Panc1 (cell line): ENCODE measurements at regions not wholly inside any gene's neighbourhood (a gene's known extent, or its start where the extent isn't known, plus 50 kb on each side); places are given as distances from the start of the nearest gene placed in this dataset.

Source experiments
- ATAC-seq: fragments of 200-7000 bp; cut with Tn5 transposase; 2 replicates; pipeline ENCODE4 v1.9.1; 2020; ENCODE audit warnings: mild to moderate bottlenecking, moderate library complexity
- BruUV-seq: library from RNA; stranded (reverse); fragments of 400-500 nt; replicated peaks from 2 replicates; lab custom pipeline; 2021; lab: Mats Ljungman, UMichigan
- CTCF ChIA-PET: fragments of 300-600 bp; sonication (Branson Sonifier 250); formaldehyde crosslinking; loops from one replicate; lab custom pipeline; 2022; ENCODE audit warnings: antibody characterized with exemption; lab: Charles Lee
- POLR2A ChIA-PET: fragments of 300-600 bp; sonication (Branson Sonifier 250); formaldehyde crosslinking; loops from one replicate; lab custom pipeline; 2022; ENCODE audit warnings: antibody characterized with exemption; lab: Charles Lee
- DNase-seq: peaks from one replicate; pipeline ENCODE4 v3.0.0-alpha.2; 2010; ENCODE audit warnings: low read depth, low spot score
- H3K27ac ChIP-seq: 2 replicates; pipeline ENCODE4 v1.5.1; 2011; ENCODE audit warnings: mild to moderate bottlenecking, low read length, inconsistent platforms
- H3K27me3 ChIP-seq: fragments of 200-500 bp; sonication (Bioruptor generic); 2 replicates; pipeline ENCODE4 v1.6.0; 2014; ENCODE audit warnings: low read length, inconsistent platforms; ENCODE audit not compliant: control insufficient read depth, insufficient read depth
- H3K36me3 ChIP-seq: fragments of 200-500 bp; sonication (Bioruptor generic); 2 replicates; pipeline ENCODE4 v1.5.1; 2014; ENCODE audit warnings: inconsistent platforms, mild to moderate bottlenecking, low read length, moderate library complexity; ENCODE audit not compliant: control insufficient read depth, insufficient read depth
- H3K4me1 ChIP-seq: 2 replicates; pipeline ENCODE4 v1.5.1; 2011; ENCODE audit warnings: inconsistent platforms, mild to moderate bottlenecking, low read length, moderate library complexity; ENCODE audit not compliant: control insufficient read depth, insufficient read depth
- H3K4me3 ChIP-seq, 2 experiments: 2 replicates each; pipeline ENCODE4 v1.5.1; 2011 to 2012; ENCODE audit warnings: low read depth in 2 of 2, low read length in 2 of 2, mild to moderate bottlenecking in 2 of 2, inconsistent platforms in 1 of 2, moderate library complexity in 1 of 2
- H3K9me3 ChIP-seq: fragments of 200-500 bp; sonication (Bioruptor generic); 2 replicates; pipeline ENCODE4 v1.5.1; 2014; ENCODE audit warnings: low read depth, mild to moderate bottlenecking, inconsistent platforms, low read length, moderate library complexity; ENCODE audit not compliant: control insufficient read depth, insufficient read depth
- CTCF ChIP-seq: fragments of 450-650 bp; IDR thresholded peaks from 2 replicates; pipeline ENCODE4 v1.5.1; 2017; ENCODE audit warnings: mild to moderate bottlenecking
- POLR2AphosphoS5 ChIP-seq: IDR thresholded peaks from 2 replicates; pipeline ENCODE4 v1.6.1; 2012; ENCODE audit warnings: mild to moderate bottlenecking, low read depth, low read length, moderate library complexity
- SIN3A ChIP-seq: IDR thresholded peaks from 2 replicates; pipeline ENCODE4 v1.6.1; 2012; ENCODE audit warnings: low read depth, mild to moderate bottlenecking, low read length, moderate library complexity, borderline replicate concordance; ENCODE audit not compliant: insufficient read depth
- TCF7L2 ChIP-seq: IDR thresholded peaks from 2 replicates; pipeline ENCODE4 v1.6.1; 2011; ENCODE audit warnings: mild to moderate bottlenecking, low read depth, low read length, inconsistent platforms
- in situ Hi-C: cut with HindIII; loops from 2 replicates; pipeline ENCODE4 v1.10.0; 2016; ENCODE audit warnings: low sequenced_read_pairs, low pct_unique_long_range_greater_than_20kb
- intact Hi-C: fragments of 100-400 bp; cut with micrococcal nuclease; formaldehyde crosslinking; loops from one replicate; pipeline ENCODE4 v1.10.0; 2022; ENCODE audit not compliant: unreplicated experiment
- TF ChIP-seq, protein P1 (sequence below), 2 experiments: IDR thresholded peaks; 2 replicates each; pipeline ENCODE4 v1.6.1; 2011 to 2012; ENCODE audit warnings: low read depth in 2 of 2, control low read depth in 1 of 2, low read length in 1 of 2, mild to moderate bottlenecking in 1 of 2, moderate library complexity in 1 of 2; ENCODE audit not compliant: insufficient read depth in 1 of 2

DNA sequence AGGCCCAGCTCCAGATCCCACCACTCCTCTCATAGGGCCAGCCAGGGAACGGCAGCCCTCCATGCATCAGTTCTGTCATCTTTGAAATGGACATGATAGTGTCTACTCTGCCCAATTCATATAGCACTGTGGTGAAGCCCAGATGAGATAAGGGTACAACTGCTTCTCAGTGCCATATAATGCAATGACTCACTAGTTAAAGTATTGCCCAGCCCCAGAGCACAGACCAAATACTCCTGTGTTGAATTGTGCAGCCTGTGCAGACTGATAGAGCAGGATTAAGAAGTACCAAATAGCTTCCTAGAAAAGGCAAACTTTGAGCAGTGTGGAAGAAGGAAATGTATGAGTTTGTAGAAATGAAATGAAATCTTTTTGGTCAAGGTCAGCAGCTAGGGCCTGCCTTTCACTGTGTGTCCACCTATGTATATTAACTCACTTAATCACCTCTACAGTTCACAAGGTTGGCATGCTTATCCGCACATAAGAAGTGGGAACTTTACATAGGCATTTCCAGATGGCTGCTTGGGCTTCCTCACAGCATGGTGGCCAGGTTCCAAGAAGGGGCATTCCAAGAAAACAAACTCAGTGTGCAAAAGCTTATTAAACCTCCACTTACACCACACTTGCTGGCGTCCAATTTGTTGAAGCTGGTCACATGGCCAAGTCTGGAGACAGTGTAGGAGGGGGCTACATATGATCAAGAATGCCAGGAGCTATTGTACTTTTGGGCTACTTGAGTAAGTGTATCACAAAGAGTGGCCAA, 102.8 kb upstream of the COPS8 start:
- no peaks in the 10 kb centered on the region for H3K36me3 ChIP-seq
- intact Hi-C loops = no loop called here
- no peaks in the 10 kb centered on the region for H3K9me3 ChIP-seq
- in situ Hi-C loops = no loop called here
- POLR2A ChIA-PET = no interaction called here
- CTCF ChIA-PET = interaction anchor here (0.6 kb wide), 1 partner anchor 623 kb away, joined by 4 read pairs; no protein-coding TSS in a partner anchor
- TF ChIP-seq TCF7L2 (no peak), POLR2AphosphoS5 (no peak), SIN3A (no peak), CTCF (no peak)
- TF ChIP-seq, protein P1, sequence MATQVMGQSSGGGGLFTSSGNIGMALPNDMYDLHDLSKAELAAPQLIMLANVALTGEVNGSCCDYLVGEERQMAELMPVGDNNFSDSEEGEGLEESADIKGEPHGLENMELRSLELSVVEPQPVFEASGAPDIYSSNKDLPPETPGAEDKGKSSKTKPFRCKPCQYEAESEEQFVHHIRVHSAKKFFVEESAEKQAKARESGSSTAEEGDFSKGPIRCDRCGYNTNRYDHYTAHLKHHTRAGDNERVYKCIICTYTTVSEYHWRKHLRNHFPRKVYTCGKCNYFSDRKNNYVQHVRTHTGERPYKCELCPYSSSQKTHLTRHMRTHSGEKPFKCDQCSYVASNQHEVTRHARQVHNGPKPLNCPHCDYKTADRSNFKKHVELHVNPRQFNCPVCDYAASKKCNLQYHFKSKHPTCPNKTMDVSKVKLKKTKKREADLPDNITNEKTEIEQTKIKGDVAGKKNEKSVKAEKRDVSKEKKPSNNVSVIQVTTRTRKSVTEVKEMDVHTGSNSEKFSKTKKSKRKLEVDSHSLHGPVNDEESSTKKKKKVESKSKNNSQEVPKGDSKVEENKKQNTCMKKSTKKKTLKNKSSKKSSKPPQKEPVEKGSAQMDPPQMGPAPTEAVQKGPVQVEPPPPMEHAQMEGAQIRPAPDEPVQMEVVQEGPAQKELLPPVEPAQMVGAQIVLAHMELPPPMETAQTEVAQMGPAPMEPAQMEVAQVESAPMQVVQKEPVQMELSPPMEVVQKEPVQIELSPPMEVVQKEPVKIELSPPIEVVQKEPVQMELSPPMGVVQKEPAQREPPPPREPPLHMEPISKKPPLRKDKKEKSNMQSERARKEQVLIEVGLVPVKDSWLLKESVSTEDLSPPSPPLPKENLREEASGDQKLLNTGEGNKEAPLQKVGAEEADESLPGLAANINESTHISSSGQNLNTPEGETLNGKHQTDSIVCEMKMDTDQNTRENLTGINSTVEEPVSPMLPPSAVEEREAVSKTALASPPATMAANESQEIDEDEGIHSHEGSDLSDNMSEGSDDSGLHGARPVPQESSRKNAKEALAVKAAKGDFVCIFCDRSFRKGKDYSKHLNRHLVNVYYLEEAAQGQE (IDR thresholded peaks at IDR 0.05; ENCODE audit: insufficient read depth in 1 of 2, low read depth in 2 of 2, low read length in 1 of 2) = no peak
- DNase-seq (no peak), ATAC-seq (no peak)
- H3K27me3 ChIP-seq = peaks cover 2% of the 10 kb centered on the region; the same call in 1 of the 2 replicates
- no peaks in the 10 kb centered on the region for H3K4me1 ChIP-seq
- no TSS peak for BruUV-seq
- no peak overlapping the region for H3K27ac ChIP-seq
- no peak overlapping the region for H3K4me3 ChIP-seq

- no peaks in the 10 kb centered on the region for H3K4me1 ChIP-seq
- H3K27ac ChIP-seq = no peak overlapping the region
- DNase-seq = no peak
- in situ Hi-C loops = no loop called here
- H3K27me3 ChIP-seq = peaks cover 2% of the 10 kb centered on the region; the same call in 1 of the 2 replicates
- POLR2A ChIA-PET = no interaction called here
- no peak overlapping the region for H3K4me3 ChIP-seq
- no TSS peak for BruUV-seq
- ATAC-seq = no peak
- CTCF ChIA-PET = no interaction called here
- H3K36me3 ChIP-seq = no peaks in the 10 kb centered on the region
- intact Hi-C loops = no loop called here
- no peaks in the 10 kb centered on the region for H3K9me3 ChIP-seq
- TF ChIP-seq TCF7L2 (no peak), POLR2AphosphoS5 (no peak), SIN3A (no peak), CTCF (no peak)
- TF ChIP-seq, protein P1 (IDR thresholded peaks at IDR 0.05; ENCODE audit: insufficient read depth in 1 of 2, low read depth in 2 of 2, low read length in 1 of 2) = no peak
Measured at GRCh38 chr2:236984046-236984445, 101.6 kb upstream of the COPS8 start.
